ENCODE measurements at regions not wholly inside any gene's neighbourhood (a gene's known extent, or its start where the extent isn't known, plus 50 kb on each side); places are given as distances from the start of the nearest gene placed in this dataset.

- no peak for TF ChIP-seq CTCF (IDR thresholded peaks at IDR 0.05)
- DNase-seq = no peak
- Mint-ChIP-seq H3K4me3 (no peak overlapping the region), H3K27me3 (ENCODE audit: low read depth in 3 of 3) (peaks cover 0 to 2% (median 0%) of the 10 kb centered on the region in 3 donors), H3K4me1 (no peaks in the 10 kb centered on the region), H3K36me3 (no peaks in the 10 kb centered on the region), H3K9me3 (peaks cover 0 to 6% (median 1%) of the 10 kb centered on the region in 7 donors), H3K27ac (no peak overlapping the region)
- Histone ChIP-seq H3K36me3 (replicated peaks in 1 of 2; ENCODE audit: control insufficient read depth in 1 of 2, insufficient read depth in 2 of 2, low read length in 2 of 2) (no peaks in the 10 kb centered on the region), H3K79me2 (ENCODE audit: insufficient read depth, low read length) (no peaks in the 10 kb centered on the region), H3K27me3 (ENCODE audit: control insufficient read depth in 2 of 2, insufficient read depth in 2 of 2, low read length in 2 of 2) (no peaks in the 10 kb centered on the region), H3K4me3 (replicated peaks in 1 of 3; ENCODE audit: low read depth in 2 of 3, low read length in 3 of 3) (no peak overlapping the region), H3K4me2 (replicated peaks; ENCODE audit: extremely low read depth, low read length, poor library complexity, severe bottlenecking) (no peak overlapping the region), H3K27ac (ENCODE audit: low read depth in 1 of 2, low read length in 2 of 2) (no peak overlapping the region), H3K9ac (ENCODE audit: insufficient read depth, low read length, poor library complexity, severe bottlenecking) (no peak overlapping the region), H3K4me1 (ENCODE audit: control insufficient read depth in 1 of 2, insufficient read depth in 2 of 2, low read length in 2 of 2) (no peaks in the 10 kb centered on the region), H3K9me3 (replicated peaks in 1 of 2; ENCODE audit: control insufficient read depth in 1 of 2, insufficient read depth in 1 of 2, low read length in 2 of 2) (peaks cover 0 to 13% of the 10 kb centered on the region in 2 donors), H2AFZ (ENCODE audit: insufficient read depth, low read depth, low read length, poor library complexity, severe bottlenecking) (no peak overlapping the region), H4K20me1 (ENCODE audit: insufficient read depth, low read length) (no peaks in the 10 kb centered on the region)
- intact Hi-C loops (cut with micrococcal nuclease) = no loop called here
- WGBS (ENCODE audit: insufficient coverage) = 88% methylated on average over 2 of the region's 5 CpGs
Measured at GRCh38 chr4:180542445-180543100, 1700.6 kb upstream of the TENM3 start.

- H3K27ac ChIP-seq (ENCODE audit: low read depth in 1 of 2, low read length in 2 of 2) = no peak overlapping the region
- H3K36me3 ChIP-seq (replicated peaks in 1 of 2; ENCODE audit: control insufficient read depth in 1 of 2, insufficient read depth in 2 of 2, low read length in 2 of 2) = no peaks in the 10 kb centered on the region
- DNase-seq = no peak
- no peak overlapping the region for H3K4me2 ChIP-seq (replicated peaks; ENCODE audit: extremely low read depth, low read length, poor library complexity, severe bottlenecking)
- H3K4me1 ChIP-seq (ENCODE audit: control insufficient read depth in 1 of 2, insufficient read depth in 2 of 2, low read length in 2 of 2) = no peaks in the 10 kb centered on the region
- peaks cover 0 to 1% (median 0%) of the 10 kb centered on the region in 3 donors for H3K27me3 Mint-ChIP-seq (ENCODE audit: low read depth in 3 of 3)
- intact Hi-C loops (cut with micrococcal nuclease) = no loop called here
- H3K4me1 Mint-ChIP-seq = no peaks in the 10 kb centered on the region
- H3K9ac ChIP-seq (ENCODE audit: insufficient read depth, low read length, poor library complexity, severe bottlenecking) = no peak overlapping the region
- no peak overlapping the region for H3K4me3 ChIP-seq (replicated peaks in 1 of 3; ENCODE audit: low read depth in 2 of 3, low read length in 3 of 3)
- 65% methylated on average over 4 of the region's 6 CpGs for WGBS (ENCODE audit: insufficient coverage)
- H4K20me1 ChIP-seq (ENCODE audit: insufficient read depth, low read length) = no peaks in the 10 kb centered on the region
- no peaks in the 10 kb centered on the region for H3K27me3 ChIP-seq (ENCODE audit: control insufficient read depth in 2 of 2, insufficient read depth in 2 of 2, low read length in 2 of 2)
- peaks cover 1 to 16% (median 7%) of the 10 kb centered on the region in 7 donors for H3K9me3 Mint-ChIP-seq
- no peak overlapping the region for H3K4me3 Mint-ChIP-seq
- TF ChIP-seq CTCF (IDR thresholded peaks at IDR 0.05) = no peak
- H3K9me3 ChIP-seq (replicated peaks in 1 of 2; ENCODE audit: control insufficient read depth in 1 of 2, insufficient read depth in 1 of 2, low read length in 2 of 2) = peaks cover 0 to 18% of the 10 kb centered on the region in 2 donors
- H3K79me2 ChIP-seq (ENCODE audit: insufficient read depth, low read length) = no peaks in the 10 kb centered on the region
- H2AFZ ChIP-seq (ENCODE audit: insufficient read depth, low read depth, low read length, poor library complexity, severe bottlenecking) = no peak overlapping the region
- no peak overlapping the region for H3K27ac Mint-ChIP-seq
- H3K36me3 Mint-ChIP-seq = no peaks in the 10 kb centered on the region
Measured at GRCh38 chr4:180550106-180550505, 1693.1 kb upstream of the TENM3 start.

All from CD14-positive monocyte (primary cell).